ENCODE measurements at regions not wholly inside any gene's neighbourhood (a gene's known extent, or its start where the extent isn't known, plus 50 kb on each side); places are given as distances from the start of the nearest gene placed in this dataset.
"Not testable (repeated sequence)": the region's sequence is repeated elsewhere in the genome, so short reads cannot be mapped to it uniquely, and the experiment has no call there.

DNA sequence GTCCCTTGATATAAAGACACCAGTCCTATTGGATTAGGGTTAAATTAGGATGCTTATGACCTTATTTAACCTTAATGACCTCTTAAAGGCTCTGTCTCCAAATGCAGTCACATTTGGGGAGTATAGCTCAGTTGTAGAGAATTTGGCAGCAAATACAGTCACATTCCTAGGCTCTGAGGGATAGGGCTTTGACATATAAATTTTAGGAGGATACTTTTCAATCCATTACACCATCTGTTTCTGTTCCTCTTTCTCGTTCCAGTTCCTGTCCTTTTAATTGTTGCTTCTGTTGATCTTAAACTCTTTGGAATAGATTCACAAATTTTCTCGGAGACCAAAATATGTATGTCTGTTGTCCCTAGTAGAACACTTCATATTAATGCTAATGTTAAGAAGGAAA, 390.0 kb upstream of the PCSK5 start (continued):
- TF ChIP-seq POLR2AphosphoS2 (IDR thresholded peaks at IDR 0.05; ENCODE audit: low read depth, low read length) (no peak), EZH2 (conservative IDR thresholded peaks at IDR 0.05; ENCODE audit: low read depth, low read length) (no peak)

DNA sequence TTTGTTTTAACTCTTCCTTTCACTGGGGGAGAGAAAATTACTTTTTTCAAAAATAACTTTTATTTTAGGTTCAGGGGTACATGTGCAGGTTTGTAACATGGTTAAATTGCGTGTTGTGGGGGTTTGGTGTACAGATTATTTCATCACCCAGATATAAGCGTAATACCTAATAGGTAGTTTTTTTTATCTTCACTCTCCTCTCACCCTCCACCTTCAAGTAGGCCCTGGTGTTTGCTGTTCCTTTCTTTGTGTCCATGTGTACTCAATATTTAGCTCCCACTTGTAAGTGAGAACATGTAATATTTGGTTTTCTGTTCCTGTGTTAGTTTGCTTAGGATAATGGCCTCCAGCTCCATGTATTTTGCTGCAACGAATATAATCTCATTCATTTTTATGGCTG, 389.5 kb upstream of the PCSK5 start:
- H3K9ac ChIP-seq (ENCODE audit: insufficient read depth, low read depth, low read length); ATAC-seq; BruUV-seq (replicated peaks); H3K9me3 ChIP-seq (ENCODE audit: low read length); DNase-seq (ENCODE audit: low spot score); in situ Hi-C loops (cut with HindIII; ENCODE audit: extremely low pct_ligation_motif_present, low pct_unique_long_range_greater_than_20kb); H4K20me1 ChIP-seq (ENCODE audit: insufficient read depth, low read length); FAIRE-seq; H3K79me2 ChIP-seq (ENCODE audit: insufficient read depth, low read length); CTCF ChIA-PET (ENCODE audit: low intra/inter-chr PET ratio, low total read pairs); H2AFZ ChIP-seq (ENCODE audit: low read length); POLR2A ChIA-PET; H3K27me3 ChIP-seq (ENCODE audit: control insufficient read depth in 1 of 2, insufficient read depth in 2 of 2, low read length in 2 of 2); H3K36me3 ChIP-seq (replicated peaks in 1 of 2; ENCODE audit: control insufficient read depth in 1 of 2, insufficient read depth in 2 of 2, low read length in 2 of 2); H3K27ac ChIP-seq (ENCODE audit: extremely low read length, insufficient read depth, low read length); H3K4me3 ChIP-seq (replicated peaks in 1 of 3; ENCODE audit: insufficient read depth in 1 of 3, low read depth in 2 of 3, low read length in 3 of 3); H3K4me1 ChIP-seq (ENCODE audit: insufficient read depth, low read length); intact Hi-C loops (cut with micrococcal nuclease; ENCODE audit: unreplicated experiment); H3K4me2 ChIP-seq (ENCODE audit: low read depth, low read length): not testable (repeated sequence)
- 21% methylated on average over 3 of the region's 3 CpGs for WGBS (ENCODE audit: low lambda C conversion rate)

- TF ChIP-seq KDM2A (CRISPR knock-in tag; IDR thresholded peaks at IDR 0.05; ENCODE audit: borderline replicate concordance, low read depth): no peak
- TF ChIP-seq, protein P1, sequence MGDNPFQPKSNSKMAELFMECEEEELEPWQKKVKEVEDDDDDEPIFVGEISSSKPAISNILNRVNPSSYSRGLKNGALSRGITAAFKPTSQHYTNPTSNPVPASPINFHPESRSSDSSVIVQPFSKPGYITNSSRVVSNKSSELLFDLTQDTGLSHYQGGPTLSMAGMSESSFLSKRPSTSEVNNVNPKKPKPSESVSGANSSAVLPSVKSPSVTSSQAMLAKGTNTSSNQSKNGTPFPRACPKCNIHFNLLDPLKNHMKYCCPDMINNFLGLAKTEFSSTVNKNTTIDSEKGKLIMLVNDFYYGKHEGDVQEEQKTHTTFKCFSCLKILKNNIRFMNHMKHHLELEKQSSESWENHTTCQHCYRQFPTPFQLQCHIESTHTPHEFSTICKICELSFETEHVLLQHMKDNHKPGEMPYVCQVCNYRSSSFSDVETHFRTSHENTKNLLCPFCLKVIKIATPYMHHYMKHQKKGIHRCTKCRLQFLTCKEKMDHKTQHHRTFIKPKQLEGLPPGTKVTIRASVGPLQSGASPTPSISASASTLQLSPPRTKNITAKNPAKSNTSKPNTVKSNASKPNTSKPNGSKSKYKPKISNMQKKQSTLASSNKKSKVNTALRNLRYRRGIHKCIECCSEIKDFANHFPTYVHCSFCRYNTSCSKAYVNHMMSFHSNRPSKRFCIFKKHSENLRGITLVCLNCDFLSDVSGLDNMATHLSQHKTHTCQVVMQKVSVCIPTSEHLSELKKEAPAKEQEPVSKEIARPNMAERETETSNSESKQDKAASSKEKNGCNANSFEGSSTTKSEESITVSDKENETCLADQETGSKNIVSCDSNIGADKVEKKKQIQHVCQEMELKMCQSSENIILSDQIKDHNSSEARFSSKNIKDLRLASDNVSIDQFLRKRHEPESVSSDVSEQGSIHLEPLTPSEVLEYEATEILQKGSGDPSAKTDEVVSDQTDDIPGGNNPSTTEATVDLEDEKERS (CRISPR knock-in tag; IDR thresholded peaks at IDR 0.05): no peak
- no peak overlapping the region for H2AFZ ChIP-seq (ENCODE audit: low read length)
- FAIRE-seq: no peak
- H3K4me3 ChIP-seq (replicated peaks in 1 of 3; ENCODE audit: insufficient read depth in 1 of 3, low read depth in 2 of 3, low read length in 3 of 3): no peak overlapping the region
- no peak overlapping the region for H3K9ac ChIP-seq (ENCODE audit: insufficient read depth, low read depth, low read length)
- H4K20me1 ChIP-seq (ENCODE audit: insufficient read depth, low read length): no peaks in the 10 kb centered on the region
- no peak for ATAC-seq
- H3K4me1 ChIP-seq (ENCODE audit: insufficient read depth, low read length): no peaks in the 10 kb centered on the region
- H3K9me3 ChIP-seq (ENCODE audit: low read length): no peaks in the 10 kb centered on the region
- ChIA-PET CTCF (ENCODE audit: low intra/inter-chr PET ratio, low total read pairs) (no interaction called here), POLR2A (no interaction called here)
- no peaks in the 10 kb centered on the region for H3K27me3 ChIP-seq (ENCODE audit: control insufficient read depth in 1 of 2, insufficient read depth in 2 of 2, low read length in 2 of 2)
- no peak overlapping the region for H3K27ac ChIP-seq (ENCODE audit: extremely low read length, insufficient read depth, low read length)
- intact Hi-C loops (cut with micrococcal nuclease; ENCODE audit: unreplicated experiment): no loop called here
- no peak overlapping the region for H3K4me2 ChIP-seq (ENCODE audit: low read depth, low read length)
- no peaks in the 10 kb centered on the region for H3K79me2 ChIP-seq (ENCODE audit: insufficient read depth, low read length)
- in situ Hi-C loops (cut with HindIII; ENCODE audit: extremely low pct_ligation_motif_present, low pct_unique_long_range_greater_than_20kb): no loop called here
- DNase-seq (ENCODE audit: low spot score): no peak
- no TSS peak for BruUV-seq (replicated peaks)
- H3K36me3 ChIP-seq (replicated peaks in 1 of 2; ENCODE audit: control insufficient read depth in 1 of 2, insufficient read depth in 2 of 2, low read length in 2 of 2): no peaks in the 10 kb centered on the region
These were observed 385.8 kb upstream of the PCSK5 start for GRCh38 chr9:75504721-75505120.
